GM21786 (cell line): ENCODE measurements at regions not wholly inside any gene's neighbourhood (a gene's known extent, or its start where the extent isn't known, plus 50 kb on each side); places are given as distances from the start of the nearest gene placed in this dataset.

Source experiments
- ATAC-seq: cut with Tn5 transposase; IDR thresholded peaks from one replicate; pipeline ENCODE4 v1.9.1; 2021; ENCODE audit not compliant: unreplicated experiment

- no peak for ATAC-seq
Measured at GRCh38 chr4:125072269-125072668, 242.5 kb upstream of the FAT4 start.

DNA sequence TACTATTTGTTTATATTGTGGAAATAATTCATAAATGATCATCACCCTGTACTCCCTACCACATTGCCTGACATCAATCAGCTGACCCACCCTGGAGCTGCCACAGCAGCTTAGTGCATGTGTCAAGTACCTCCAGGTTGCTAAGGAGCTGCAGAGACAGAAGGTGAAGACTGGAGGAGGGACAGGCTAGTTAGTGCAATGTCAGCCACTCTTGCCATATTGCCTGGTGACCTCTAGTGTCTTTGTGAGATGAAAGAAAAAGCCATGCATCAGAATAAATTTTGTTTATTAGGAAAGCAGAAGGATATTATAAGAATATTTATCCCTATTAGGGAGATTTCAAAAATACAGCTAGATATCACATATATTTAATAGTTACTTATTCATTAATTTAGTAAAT, 243.9 kb upstream of the FAT4 start:
- ATAC-seq = no peak

DNA sequence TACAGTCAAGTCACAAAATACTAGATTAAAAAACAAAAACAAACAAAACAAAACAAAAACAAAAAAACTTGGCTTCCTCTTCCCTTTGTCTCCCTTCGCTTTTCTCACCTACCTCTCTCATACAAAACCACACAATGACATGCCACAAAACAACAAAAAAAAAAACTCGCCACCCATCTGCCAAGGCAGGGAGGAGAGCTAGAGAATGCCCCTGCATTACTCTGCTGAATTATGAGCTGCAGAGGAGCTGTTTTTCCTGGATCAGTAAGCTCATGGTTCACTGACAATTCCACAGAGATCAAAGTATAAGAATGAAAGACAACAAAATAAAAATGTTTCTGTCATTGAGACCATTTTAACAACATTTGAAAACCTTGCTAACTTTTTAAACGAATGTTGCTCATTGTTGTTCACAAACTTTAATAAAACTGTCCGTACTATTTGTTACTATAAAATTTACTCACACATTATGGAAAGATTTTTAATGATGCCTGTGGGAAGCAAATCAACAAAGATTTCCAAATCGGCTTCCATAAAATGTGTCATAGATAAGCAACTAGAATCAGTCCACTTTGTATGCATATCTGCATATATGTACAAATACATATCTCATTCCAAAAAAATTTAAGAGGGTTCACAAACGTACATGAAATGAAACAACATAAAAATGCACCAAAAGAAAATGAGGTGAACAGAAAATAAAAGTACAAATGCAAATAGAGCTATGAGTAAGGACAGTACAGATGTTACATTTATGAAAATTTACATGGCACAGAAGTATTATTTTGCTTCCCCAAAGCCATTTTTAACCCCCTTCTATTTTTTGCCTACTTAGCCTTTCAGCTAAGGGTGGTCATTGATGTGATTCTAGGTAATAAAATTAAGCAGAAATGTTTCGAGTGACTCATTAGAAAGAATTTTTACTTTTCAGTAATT, 252.4 kb upstream of the FAT4 start:
- ATAC-seq = no peak

DNA sequence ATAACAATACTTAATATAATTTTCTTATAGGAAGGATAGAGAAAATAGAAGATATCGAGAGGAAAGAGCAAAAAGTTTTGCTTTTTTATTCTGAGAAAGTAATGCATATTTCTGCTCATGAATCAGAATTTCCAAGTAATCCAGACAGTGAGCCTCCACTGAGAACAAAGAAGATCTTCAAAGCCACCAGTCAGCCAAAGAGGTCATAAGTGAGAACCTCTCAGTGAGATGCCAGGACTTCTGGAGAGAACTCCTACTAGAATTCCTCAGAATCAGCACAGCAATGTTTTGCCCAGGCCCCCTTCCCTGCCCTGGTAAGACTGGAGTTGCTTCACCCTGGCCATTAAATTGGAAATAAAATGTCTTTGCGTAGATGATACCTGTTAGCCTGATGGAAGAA, 254.4 kb upstream of the FAT4 start:
- no peak for ATAC-seq

DNA sequence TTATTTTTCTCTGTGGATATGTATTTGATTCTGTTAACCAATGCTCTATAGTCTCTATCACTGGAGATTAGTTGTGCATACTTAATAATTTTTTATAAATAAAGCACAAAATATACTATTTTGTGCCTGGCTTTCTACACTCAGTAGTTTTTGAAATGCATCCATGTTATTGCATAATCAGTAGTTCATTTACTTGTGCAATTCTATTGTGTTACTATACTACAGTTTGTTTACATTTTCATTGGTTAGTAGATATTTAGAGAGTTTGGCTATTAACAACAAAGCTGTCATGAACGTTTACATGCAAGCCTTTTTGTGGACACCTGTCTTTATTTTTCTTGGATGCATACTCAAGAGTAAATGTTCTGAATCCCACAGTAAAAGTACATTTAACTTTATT, 265.0 kb upstream of the FAT4 start:
- no peak for ATAC-seq

DNA sequence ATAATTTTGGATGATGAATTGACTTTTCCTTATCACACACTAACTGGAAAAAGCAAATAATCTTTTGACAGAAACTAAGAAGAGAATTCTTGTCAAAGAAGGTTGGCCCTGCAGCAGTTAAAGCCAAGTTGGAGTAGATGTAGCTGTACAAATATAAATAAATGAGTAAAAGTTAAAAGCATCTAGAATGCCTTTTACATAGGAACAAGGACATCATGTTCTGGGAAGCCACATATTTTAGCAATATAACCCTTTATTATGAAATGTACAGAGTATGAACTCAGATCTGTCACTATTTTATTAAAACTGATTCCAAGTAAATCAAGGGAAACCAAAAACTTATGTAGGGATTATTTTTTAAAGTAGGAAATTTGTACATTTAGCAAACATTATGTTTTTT, 269.4 kb upstream of the FAT4 start:
- no peak for ATAC-seq

DNA sequence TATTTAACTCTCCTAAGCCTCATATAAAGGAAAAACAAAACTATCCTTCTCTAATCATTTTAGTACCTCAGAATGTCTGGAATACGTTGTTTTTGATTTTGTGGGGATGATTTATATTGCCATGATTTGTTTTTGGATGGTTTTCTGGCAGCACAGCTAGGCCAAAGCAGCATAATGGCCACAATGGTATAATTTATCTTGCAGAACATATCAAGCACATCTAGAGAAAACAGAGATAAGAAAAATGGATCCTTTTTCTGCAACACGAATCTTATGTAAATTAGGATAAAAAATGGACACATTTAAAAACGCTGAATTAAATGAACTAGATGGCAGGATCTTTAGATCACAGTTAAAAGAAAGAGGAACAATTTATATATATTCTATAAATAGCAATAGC, 269.9 kb upstream of the FAT4 start:
- no peak for ATAC-seq

DNA sequence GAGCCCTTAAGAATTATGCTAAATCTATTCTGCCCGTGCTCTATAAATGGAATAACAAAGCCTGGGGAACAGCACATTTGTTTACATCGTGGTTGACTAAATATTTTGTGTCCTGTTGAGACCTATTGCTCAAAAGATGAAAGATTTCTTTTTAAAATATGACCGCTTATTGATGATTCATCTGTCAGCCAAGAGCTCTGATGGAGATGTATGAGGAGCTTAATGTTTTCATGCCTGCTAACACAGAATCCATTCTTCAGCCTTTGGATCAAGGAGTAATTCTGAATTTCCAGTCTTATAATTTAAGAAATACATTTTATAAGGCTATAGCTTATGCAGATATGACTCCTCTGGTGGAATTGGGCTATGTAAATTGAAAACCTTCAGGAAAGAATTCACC, 271.3 kb upstream of the FAT4 start:
- ATAC-seq = no peak

GRCh38 chr4:125042041-125042440, 272.7 kb upstream of the FAT4 start:
- no peak for ATAC-seq

DNA sequence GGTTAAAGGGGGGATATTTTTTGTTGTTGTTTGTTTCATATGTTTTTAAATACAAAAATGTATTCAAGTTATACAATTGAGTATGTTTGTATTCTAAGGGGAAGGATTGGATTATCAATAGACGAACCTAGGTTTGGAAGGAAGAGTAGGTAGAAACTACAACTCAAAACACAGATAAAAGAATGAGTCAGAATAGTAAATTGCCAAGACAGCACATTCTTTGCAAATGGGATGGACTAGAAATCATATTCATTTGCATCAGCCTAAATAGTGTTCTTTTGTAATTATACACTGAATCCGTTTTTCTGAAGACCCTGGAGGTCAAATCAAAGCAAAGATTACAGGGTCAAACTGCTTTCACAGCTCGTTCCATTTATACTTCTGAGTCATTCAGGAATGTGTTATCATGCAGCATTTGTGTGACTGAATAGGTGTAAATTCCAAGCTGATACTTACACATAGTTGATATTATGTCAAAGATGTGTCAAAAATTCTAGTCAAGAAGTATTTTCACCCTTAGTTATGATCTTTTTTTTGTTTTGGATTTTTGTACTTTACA, 273.3 kb upstream of the FAT4 start:
- ATAC-seq = no peak

GRCh38 chr4:125039550-125039949, 275.2 kb upstream of the FAT4 start:
- no peak for ATAC-seq

DNA sequence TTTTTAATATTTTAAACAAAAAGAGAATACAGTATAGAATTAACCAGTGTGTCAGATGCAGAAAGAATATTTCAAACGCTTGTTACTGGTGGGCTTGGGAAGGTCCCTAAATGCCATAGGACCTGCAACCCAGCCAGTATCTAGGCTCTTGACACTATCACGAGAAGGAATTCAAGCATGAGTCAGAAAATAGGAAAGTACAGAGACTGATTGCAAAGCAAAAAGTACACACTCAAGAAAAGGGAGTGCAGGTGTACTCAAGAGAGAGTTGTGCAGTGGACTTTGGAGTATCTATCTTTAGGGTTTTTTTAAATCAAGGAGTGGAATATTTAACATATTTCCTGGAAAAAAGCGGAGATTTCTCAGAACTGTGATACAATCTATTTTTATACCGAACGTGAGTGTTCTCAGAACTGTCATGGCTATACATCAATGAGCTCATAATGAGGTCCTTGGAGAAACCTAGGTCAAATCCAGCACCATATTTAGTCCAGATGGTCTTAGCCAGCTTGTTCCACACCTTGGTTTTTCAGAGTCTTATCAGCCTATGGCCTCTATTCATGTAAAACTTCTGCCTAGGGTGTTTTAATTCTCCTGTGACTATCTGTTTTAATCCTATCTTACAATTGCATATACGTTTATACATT, 291.8 kb upstream of the FAT4 start:
- ATAC-seq = no peak

DNA sequence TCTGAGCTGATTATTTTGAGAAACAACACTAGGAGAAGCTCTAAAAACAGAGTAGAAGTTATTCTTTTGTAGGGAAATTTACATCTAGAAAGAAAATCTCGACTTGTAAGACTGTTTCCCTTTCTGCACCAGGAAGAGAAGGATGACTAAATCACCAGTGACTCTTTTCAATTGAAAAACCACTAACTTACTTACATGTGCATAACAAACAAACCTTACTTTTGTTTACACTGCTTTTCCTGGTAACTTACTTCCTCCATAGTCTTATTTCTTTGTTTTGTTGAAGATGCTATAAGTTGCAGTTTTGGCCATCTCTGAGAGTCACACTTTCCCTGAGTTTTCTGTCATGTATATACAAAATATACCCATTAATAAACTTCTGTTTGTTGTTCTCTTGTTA, 293.6 kb upstream of the FAT4 start:
- no peak for ATAC-seq

GRCh38 chr4:125020089-125021034, 294.4 kb upstream of the FAT4 start:
- ATAC-seq = no peak

DNA sequence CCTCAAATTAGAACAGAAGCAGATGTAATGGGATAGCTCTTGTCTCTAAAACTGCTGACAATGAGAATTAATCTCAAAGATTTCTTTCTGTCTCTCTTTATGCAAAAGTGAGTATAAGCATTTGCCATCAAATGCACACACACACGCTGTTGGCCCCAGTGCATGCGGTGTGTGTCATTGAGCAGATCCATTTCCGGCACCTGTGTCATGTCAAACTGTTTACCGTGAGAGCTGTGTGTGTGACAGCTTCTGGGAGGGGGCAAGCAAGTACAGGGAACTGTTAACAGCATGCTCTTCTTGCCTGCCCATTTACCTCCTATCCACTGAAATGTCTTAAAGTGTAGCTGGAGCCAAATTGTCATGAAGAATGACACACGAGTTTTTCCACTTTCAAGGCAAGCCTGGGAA, 297.9 kb upstream of the FAT4 start:
- ATAC-seq = no peak

DNA sequence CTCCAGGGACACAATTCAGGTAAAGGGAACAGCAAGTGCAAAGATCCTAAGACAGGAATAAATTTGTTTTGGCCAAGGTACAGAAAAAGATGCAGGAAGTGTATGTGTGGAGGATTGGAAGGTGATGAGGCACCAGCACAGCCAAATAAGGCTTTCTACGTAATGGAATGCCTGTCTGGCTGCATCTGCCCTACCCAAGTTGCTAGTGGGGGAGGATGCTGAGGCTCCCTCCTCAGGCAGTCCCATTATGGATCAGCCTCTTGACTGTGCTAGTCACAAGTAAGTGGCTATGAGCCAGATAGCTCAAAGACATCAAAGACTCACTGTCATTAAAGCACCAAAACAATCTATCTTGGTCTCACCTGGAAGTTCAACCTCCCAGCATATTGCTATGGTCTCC, 300.9 kb upstream of the FAT4 start:
- ATAC-seq = no peak

DNA sequence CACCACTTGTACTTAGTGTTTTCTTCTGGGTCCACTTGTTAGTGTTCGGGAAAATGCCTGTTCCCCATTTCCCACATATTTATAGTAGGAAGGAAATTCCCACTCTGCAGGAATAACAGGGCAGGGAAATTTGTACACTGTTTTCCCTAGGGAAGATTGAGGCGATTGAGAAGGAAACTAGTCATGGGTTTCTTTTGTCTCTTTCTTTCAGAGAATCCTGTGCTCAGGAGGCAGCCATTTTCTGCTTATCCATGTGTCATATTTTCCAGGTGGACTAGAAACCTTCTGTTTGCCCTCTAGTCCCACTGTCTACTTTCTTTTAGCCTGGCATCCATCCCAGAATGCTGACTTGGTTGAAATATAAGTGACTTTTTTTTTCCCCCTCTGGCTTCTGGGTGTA, 299.1 kb upstream of the ANKRD50 start:
- ATAC-seq = no peak

DNA sequence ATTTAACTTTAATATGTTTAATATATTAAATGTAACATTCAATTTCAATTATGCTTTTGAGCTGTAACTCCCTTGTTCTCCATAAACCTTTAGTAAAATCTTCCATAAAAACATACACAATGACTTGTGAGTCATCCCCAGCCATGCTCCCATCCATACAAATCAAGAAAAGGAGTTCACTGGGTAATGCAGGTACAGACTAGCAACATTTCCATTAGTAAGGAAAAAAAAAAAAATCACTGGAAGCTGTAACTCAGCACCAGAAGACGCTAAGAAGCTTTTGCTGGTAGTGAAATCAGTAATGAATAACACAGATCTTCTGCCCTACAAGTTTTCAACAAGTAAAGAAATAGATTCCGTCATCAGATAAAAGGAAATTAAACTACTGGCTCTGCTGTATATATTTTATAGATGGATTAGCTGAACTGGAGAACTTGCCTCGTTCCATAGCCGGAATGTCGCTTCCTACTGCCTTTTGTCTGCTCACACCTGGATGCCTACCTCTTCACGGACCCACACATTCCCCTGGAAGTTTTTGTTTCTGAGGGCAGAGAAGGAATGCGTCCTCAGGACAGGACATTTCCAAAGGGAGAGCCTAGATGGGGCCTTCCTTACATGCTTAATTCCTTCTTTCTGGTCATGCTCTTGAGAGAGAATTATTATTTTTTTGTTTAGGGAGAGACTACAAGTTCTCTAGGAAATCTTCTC, 298.4 kb upstream of the ANKRD50 start:
- no peak for ATAC-seq

- ATAC-seq = no peak
Measured at GRCh38 chr4:125008676-125009075, 296.1 kb upstream of the ANKRD50 start.

DNA sequence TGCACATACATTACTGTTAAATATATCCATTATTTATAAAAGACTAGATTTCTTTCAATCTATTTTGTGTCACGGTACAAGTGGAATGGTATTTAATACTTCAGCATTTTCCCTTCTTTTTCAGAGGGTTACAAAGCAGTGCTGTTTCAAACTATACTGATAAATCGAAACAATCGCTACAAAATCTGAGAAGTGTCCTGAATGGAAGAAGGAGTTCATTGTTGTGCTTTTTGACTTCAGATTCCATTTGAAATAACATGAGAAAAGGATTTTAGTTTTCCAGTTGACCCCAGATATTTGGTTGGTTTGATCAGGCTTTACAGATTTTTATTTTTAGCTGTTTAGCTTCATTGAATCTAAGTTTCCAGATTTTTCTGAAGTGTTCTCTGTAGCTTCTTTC, 292.1 kb upstream of the ANKRD50 start:
- ATAC-seq = no peak

- ATAC-seq = no peak
Measured at GRCh38 chr4:125003840-125004239, 291.3 kb upstream of the ANKRD50 start.
